ENCODE measurements at regions not wholly inside any gene's neighbourhood (a gene's known extent, or its start where the extent isn't known, plus 50 kb on each side); places are given as distances from the start of the nearest gene placed in this dataset.

- H3K27ac ChIP-seq: no peak overlapping the region
- H3K27me3 ChIP-seq: no peaks in the 10 kb centered on the region
- TF ChIP-seq CTCF (IDR thresholded peaks at IDR 0.05) (no peak), POLR2A (IDR thresholded peaks at IDR 0.05) (no peak)
These were observed 386.1 kb upstream of the NPVF start for GRCh38 chr7:25614415-25614814.

DNA sequence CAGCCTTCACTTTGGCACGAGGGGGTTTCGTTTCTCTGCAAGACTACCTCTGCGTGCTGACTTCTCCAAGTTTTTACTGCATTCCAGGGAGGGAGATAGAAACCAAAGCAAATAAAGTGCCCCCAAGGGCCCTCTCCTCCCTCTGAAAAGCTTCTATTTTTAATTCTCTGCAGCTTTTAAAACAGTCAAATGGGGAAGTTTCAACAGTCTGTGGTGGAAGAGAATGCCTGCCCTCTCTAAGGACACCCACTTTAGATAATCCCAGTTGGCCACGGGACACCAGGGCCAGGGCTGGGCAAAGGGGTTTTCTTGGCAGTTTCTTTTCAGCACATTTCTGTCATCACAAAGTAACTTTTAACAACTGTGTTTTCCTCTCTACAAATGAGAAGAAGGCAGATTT lies 386.7 kb upstream of the NPVF start:
- no peak overlapping the region for H3K27ac ChIP-seq

More at GRCh38 chr7:25614415-25614814, 386.1 kb upstream of the NPVF start:
- Histone ChIP-seq H3K4me3 (no peak overlapping the region), H3K4me1 (no peaks in the 10 kb centered on the region), H3K36me3 (no peaks in the 10 kb centered on the region), H3K9me3 (peaks cover 0 to 3% (median 0%) of the 10 kb centered on the region in 4 donors)
- DNase-seq: no peak

GRCh38 chr7:25615593-25615992 lies 387.3 kb upstream of the NPVF start:
- TF ChIP-seq CTCF (IDR thresholded peaks at IDR 0.05): no peak
- no peak for TF ChIP-seq POLR2A (IDR thresholded peaks at IDR 0.05)
- DNase-seq: no peak

More for the DNA sequence above, 386.7 kb upstream of the NPVF start:
- DNase-seq: no peak
- no peaks in the 10 kb centered on the region for H3K36me3 ChIP-seq
- no peaks in the 10 kb centered on the region for H3K4me1 ChIP-seq
- H3K9me3 ChIP-seq: peaks cover 0 to 3% (median 0%) of the 10 kb centered on the region in 4 donors
- H3K4me3 ChIP-seq: no peak overlapping the region
- no peaks in the 10 kb centered on the region for H3K27me3 ChIP-seq
- TF ChIP-seq CTCF (IDR thresholded peaks at IDR 0.05): no peak
- TF ChIP-seq POLR2A (IDR thresholded peaks at IDR 0.05): no peak

GRCh38 chr7:25617214-25617613 lies 388.9 kb upstream of the NPVF start:
- TF ChIP-seq POLR2A (IDR thresholded peaks at IDR 0.05) (no peak), CTCF (IDR thresholded peaks at IDR 0.05) (no peak)
- Histone ChIP-seq H3K36me3 (no peaks in the 10 kb centered on the region), H3K27ac (peak overlapping the region in 1 of 4 donors; percentile 9), H3K4me3 (no peak overlapping the region), H3K4me1 (peaks cover 0 to 4% (median 0%) of the 10 kb centered on the region in 4 donors), H3K27me3 (no peaks in the 10 kb centered on the region), H3K9me3 (peaks cover 0 to 3% (median 0%) of the 10 kb centered on the region in 4 donors)
- no peak for DNase-seq

More at GRCh38 chr7:25615593-25615992, 387.3 kb upstream of the NPVF start:
- H3K27me3 ChIP-seq: no peaks in the 10 kb centered on the region
- peaks cover 0 to 3% (median 0%) of the 10 kb centered on the region in 4 donors for H3K9me3 ChIP-seq
- H3K4me1 ChIP-seq: peaks cover 0 to under 1% (median 0%) of the 10 kb centered on the region in 4 donors
- H3K4me3 ChIP-seq: no peak overlapping the region
- no peak overlapping the region for H3K27ac ChIP-seq
- no peaks in the 10 kb centered on the region for H3K36me3 ChIP-seq

GRCh38 chr7:25617673-25618072 lies 389.4 kb upstream of the NPVF start:
- H3K4me1 ChIP-seq: peaks cover 0 to 4% (median 0%) of the 10 kb centered on the region in 4 donors
- H3K27me3 ChIP-seq: no peaks in the 10 kb centered on the region
- H3K36me3 ChIP-seq: no peaks in the 10 kb centered on the region
- peak overlapping the region in 1 of 4 donors; percentile 9 for H3K27ac ChIP-seq
- TF ChIP-seq POLR2A (IDR thresholded peaks at IDR 0.05) (no peak), CTCF (IDR thresholded peaks at IDR 0.05) (no peak)
- no peak overlapping the region for H3K4me3 ChIP-seq
- DNase-seq: no peak
- H3K9me3 ChIP-seq: no peaks in the 10 kb centered on the region

DNA sequence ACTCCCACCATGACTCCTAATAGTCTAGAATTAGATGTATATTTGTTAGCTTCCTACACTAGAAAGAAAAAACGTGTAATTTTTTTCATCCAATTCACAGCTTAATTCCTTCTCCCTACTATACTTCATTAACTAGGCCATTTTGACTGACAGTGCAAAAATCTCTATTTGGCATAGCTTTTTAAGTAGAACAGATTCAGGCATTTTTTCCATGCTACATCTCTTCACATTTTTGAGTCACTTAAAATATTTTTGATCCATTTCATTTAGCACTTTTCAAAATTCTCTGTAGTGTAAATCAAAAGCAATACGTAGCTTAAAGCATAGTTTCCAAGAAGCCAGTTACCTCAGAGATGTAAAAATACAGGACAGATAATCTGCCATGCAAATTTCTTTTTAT lies 391.1 kb upstream of the NPVF start:
- Histone ChIP-seq H3K9me3 (no peaks in the 10 kb centered on the region), H3K27ac (peak overlapping the region; percentile 54 to 82 (median 74)), H3K36me3 (no peaks in the 10 kb centered on the region), H3K27me3 (no peaks in the 10 kb centered on the region), H3K4me1 (peaks cover 0 to 4% (median 0%) of the 10 kb centered on the region in 4 donors), H3K4me3 (no peak overlapping the region)
- DNase-seq: no peak
- TF ChIP-seq CTCF (IDR thresholded peaks at IDR 0.05): no peak
- TF ChIP-seq POLR2A (IDR thresholded peaks at IDR 0.05): no peak

All from Peyer's patch (tissue), 4 donors.